Lower lobe of right lung (tissue), 2 donors: ENCODE measurements at regions not wholly inside any gene's neighbourhood (a gene's known extent, or its start where the extent isn't known, plus 50 kb on each side); places are given as distances from the start of the nearest gene placed in this dataset.
A peak's percentile ranks its signal among the peaks of the same experiment; 100 is the strongest.

ENCODE experiments used
- ATAC-seq, 2 donors: fragments of 200-7000 bp; cut with Tn5 transposase; one replicate each; pipeline ENCODE4 v1.9.1; 2020 to 2022; ENCODE audit warnings: mild to moderate bottlenecking in 2 of 2, moderate library complexity in 2 of 2
- DNase-seq: peaks from one replicate; pipeline ENCODE4 v3.0.0-alpha.2; 2020
- H3K27ac ChIP-seq: fragments of 200-600 bp; one replicate; pipeline ENCODE4 v1.8.0; 2022
- H3K27me3 ChIP-seq: fragments of 200-600 bp; one replicate; pipeline ENCODE4 v1.8.0; 2022; ENCODE audit warnings: low read depth
- H3K36me3 ChIP-seq: fragments of 200-600 bp; one replicate; pipeline ENCODE4 v1.8.0; 2022; ENCODE audit warnings: mild to moderate bottlenecking
- H3K4me1 ChIP-seq: fragments of 200-600 bp; one replicate; pipeline ENCODE4 v1.8.0; 2022
- H3K4me3 ChIP-seq: fragments of 200-600 bp; one replicate; pipeline ENCODE4 v1.8.0; 2022; ENCODE audit warnings: mild to moderate bottlenecking
- H3K9me3 ChIP-seq: fragments of 200-600 bp; one replicate; pipeline ENCODE4 v1.8.0; 2022
- intact Hi-C: fragments of 100-400 bp; cut with DNase I; formaldehyde crosslinking; loops from one replicate; pipeline ENCODE4 v1.11.0; 2022
- TF ChIP-seq, protein P1 (sequence below): fragments of 200-600 bp; IDR thresholded peaks from one replicate; pipeline ENCODE4 v1.8.0; 2022; ENCODE audit warnings: antibody characterized with exemption, mild to moderate bottlenecking
- donor health status: DM: no; HTN: yes; CAD: no; lungs with severe emphysema.

DNA sequence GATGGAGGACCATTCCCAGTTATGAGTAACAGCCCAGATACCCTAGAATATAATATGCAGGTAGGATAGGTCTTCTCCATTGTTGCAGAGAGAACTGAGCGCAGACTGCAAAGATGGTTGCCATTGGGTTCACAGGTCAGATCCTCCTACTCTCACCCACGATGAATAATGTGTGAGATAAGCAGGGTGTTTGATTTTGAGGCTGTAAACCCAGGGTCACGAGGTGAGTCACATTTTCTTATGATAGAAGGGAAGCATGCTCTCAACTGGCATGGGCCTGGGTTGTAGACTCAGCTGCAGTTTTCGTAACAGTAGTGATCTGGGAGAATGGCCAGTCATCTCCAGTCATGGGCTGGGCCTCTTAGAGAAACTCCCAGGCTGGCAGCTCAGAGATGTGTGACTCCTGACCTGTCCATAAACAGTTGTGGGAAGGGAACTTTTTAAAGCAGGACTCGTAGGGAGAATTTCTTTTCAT is 74.2 kb downstream of the CD164 start:
- peaks cover 8% of the 10 kb centered on the region for H3K4me1 ChIP-seq
- ATAC-seq, result peak; percentile 78 to 79
- H3K4me3 ChIP-seq, result no peak overlapping the region
- no peaks in the 10 kb centered on the region for H3K9me3 ChIP-seq
- H3K27ac ChIP-seq, result no peak overlapping the region
- intact Hi-C loops, result no loop called here
- H3K27me3 ChIP-seq, result no peaks in the 10 kb centered on the region
- DNase-seq, result peak; percentile 55
- H3K36me3 ChIP-seq, result no peaks in the 10 kb centered on the region
- TF ChIP-seq, protein P1, sequence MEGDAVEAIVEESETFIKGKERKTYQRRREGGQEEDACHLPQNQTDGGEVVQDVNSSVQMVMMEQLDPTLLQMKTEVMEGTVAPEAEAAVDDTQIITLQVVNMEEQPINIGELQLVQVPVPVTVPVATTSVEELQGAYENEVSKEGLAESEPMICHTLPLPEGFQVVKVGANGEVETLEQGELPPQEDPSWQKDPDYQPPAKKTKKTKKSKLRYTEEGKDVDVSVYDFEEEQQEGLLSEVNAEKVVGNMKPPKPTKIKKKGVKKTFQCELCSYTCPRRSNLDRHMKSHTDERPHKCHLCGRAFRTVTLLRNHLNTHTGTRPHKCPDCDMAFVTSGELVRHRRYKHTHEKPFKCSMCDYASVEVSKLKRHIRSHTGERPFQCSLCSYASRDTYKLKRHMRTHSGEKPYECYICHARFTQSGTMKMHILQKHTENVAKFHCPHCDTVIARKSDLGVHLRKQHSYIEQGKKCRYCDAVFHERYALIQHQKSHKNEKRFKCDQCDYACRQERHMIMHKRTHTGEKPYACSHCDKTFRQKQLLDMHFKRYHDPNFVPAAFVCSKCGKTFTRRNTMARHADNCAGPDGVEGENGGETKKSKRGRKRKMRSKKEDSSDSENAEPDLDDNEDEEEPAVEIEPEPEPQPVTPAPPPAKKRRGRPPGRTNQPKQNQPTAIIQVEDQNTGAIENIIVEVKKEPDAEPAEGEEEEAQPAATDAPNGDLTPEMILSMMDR, result no peak

DNA sequence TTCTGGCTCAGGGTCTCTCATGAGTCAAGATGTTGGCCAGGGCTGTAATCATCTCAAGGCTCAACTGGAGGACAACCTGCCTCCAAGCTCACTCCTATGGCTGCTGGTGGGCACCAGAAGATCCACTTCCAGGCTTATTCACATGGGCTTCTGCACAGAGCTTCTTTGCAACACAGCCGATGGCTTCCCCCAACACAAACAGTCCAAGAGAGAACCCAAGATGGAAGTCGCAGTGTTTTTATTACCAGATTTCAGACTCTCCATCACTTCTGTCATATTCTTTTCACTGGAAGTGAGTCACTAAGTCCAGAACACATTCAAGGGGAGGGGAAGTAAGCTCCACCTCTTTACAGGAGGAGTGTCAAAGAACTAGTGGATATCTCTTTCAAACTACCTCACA is 75.5 kb downstream of the CD164 start:
- Histone ChIP-seq H3K4me3 (no peak overlapping the region), H3K27me3 (no peaks in the 10 kb centered on the region), H3K9me3 (no peaks in the 10 kb centered on the region), H3K36me3 (no peaks in the 10 kb centered on the region), H3K27ac (no peak overlapping the region), H3K4me1 (peaks cover 8% of the 10 kb centered on the region)
- no peak for DNase-seq
- no peak for ATAC-seq
- intact Hi-C loops, result no loop called here
- TF ChIP-seq, protein P1, result no peak

DNA sequence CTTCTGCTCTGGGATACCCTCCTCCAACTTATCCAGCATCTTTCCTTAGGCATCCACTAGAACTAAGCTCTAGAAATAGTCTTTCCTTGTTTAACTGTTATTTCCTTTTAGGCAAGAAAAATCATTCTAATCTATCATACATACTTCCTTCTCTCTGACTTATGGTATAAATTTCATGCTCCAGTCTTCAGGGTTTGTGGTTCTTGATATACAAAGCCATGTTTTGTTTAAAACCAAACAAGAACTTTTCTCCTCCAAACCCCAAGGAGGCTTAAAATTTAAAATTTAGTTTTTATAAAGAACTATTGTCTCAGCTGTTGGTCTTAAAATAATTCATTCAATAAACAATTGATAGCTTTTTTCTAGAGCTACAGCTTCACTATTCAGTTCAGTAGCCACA is 77.2 kb downstream of the CD164 start:
- no peaks in the 10 kb centered on the region for H3K27me3 ChIP-seq
- H3K27ac ChIP-seq, result no peak overlapping the region
- TF ChIP-seq, protein P1, result no peak
- H3K36me3 ChIP-seq, result no peaks in the 10 kb centered on the region
- intact Hi-C loops, result no loop called here
- ATAC-seq (no peak), DNase-seq (no peak)
- H3K4me3 ChIP-seq, result no peak overlapping the region
- H3K9me3 ChIP-seq, result no peaks in the 10 kb centered on the region
- H3K4me1 ChIP-seq, result peaks cover 12% of the 10 kb centered on the region

DNA sequence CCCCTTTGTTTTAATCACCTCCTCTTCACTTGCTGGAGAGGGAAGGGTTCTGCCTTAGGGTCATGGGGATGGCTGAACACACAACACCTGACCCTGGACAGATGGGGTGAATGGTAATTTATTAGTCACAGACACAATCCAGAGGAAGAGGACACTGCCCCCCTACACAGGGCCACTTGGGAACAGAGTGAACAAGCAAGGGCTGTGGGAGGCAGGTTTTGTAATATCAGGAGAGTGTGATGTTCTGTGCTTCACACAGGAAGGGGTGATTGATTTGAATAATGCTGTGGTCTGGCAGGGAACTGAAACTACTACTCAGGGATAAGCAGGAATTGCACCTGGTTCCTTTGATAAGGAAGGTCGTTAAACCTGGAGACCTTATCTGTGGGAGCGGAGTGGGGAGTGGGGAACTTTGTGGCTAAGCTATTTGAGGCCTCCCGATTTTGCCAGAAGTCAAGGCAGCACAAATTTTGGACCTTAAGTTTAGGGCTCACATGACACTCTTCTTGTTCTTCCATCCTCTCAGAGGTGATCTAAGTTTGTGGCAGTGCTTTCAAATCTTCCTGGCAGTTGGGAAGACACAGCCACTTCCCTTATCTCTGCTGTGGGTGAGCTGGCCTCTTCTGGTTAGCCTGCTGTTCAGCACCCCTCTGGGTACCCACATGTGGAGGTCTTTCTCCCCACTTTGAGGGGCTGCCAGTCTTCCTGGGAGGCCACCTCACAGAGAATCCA is 77.8 kb downstream of the CD164 start:
- DNase-seq (no peak), ATAC-seq (peak; percentile 50 to 61)
- no peak overlapping the region for H3K4me3 ChIP-seq
- no peaks in the 10 kb centered on the region for H3K36me3 ChIP-seq
- peaks cover 13% of the 10 kb centered on the region for H3K4me1 ChIP-seq
- H3K9me3 ChIP-seq, result no peaks in the 10 kb centered on the region
- TF ChIP-seq, protein P1, result no peak
- H3K27me3 ChIP-seq, result no peaks in the 10 kb centered on the region
- no peak overlapping the region for H3K27ac ChIP-seq
- intact Hi-C loops, result no loop called here

DNA sequence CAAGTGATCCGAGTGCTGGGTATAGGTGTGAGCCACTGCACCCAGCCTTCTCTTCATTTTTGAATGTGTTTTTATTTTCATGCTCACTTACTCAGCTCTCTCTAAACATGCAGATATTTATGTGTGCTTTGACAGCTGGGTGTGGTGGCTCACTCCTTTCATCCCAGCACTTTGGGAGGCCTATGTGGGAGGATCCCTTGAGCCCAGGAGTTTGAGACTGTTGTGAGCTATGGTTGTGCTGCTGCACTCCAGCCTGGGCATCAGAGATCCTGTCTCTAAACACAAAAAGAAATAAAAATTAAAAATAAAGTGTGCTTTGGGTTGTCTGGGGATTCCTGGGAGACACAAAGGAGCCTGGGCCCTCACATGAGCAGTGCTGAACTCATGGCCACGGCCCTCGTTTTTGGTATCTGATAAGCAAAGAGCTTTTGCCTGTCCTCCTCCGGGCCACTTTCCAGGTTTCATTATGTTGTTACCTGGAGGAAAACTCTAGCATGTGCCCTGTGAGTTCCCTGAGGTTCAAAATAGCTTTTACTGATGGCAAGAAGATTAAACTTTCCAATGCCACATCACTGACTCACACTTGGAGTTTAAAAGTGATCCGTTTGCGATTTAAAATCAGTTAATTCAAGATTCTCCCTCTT is 78.5 kb downstream of the CD164 start:
- H3K9me3 ChIP-seq, result no peaks in the 10 kb centered on the region
- ATAC-seq, result no peak
- no peaks in the 10 kb centered on the region for H3K36me3 ChIP-seq
- TF ChIP-seq, protein P1, result no peak
- H3K4me3 ChIP-seq, result no peak overlapping the region
- no peaks in the 10 kb centered on the region for H3K27me3 ChIP-seq
- H3K4me1 ChIP-seq, result peaks cover 13% of the 10 kb centered on the region
- intact Hi-C loops, result no loop called here
- no peak overlapping the region for H3K27ac ChIP-seq
- DNase-seq, result no peak
